Suprapubic skin (tissue), 4 donors: ENCODE measurements at regions not wholly inside any gene's neighbourhood (a gene's known extent, or its start where the extent isn't known, plus 50 kb on each side); places are given as distances from the start of the nearest gene placed in this dataset.
"Not testable (repeated sequence)": the region's sequence is repeated elsewhere in the genome, so short reads cannot be mapped to it uniquely, and the experiment has no call there.

Experiments
- CTCF ChIP-seq, 2 donors: fragments of 200-600 bp in 1 of 2; fragments of 450-650 bp in 1 of 2; sonication (generic) in 1 of 2; IDR thresholded peaks; one replicate each; pipeline ENCODE4 v1.5.1; 2016 to 2019; ENCODE audit warnings: antibody characterized with exemption in 2 of 2, mild to moderate bottlenecking in 1 of 2, moderate library complexity in 1 of 2
- EP300 ChIP-seq: sonication (generic); formaldehyde crosslinking; IDR thresholded peaks from one replicate; pipeline ENCODE4 v1.6.1; 2017; ENCODE audit warnings: antibody characterized with exemption
- POLR2A ChIP-seq, 2 donors: fragments of 450-650 bp; IDR thresholded peaks; one replicate each; pipeline ENCODE4 v1.6.1; 2017; ENCODE audit warnings: antibody characterized with exemption in 2 of 2, mild to moderate bottlenecking in 2 of 2, moderate library complexity in 2 of 2
- POLR2AphosphoS5 ChIP-seq, 3 donors: sonication (generic); formaldehyde crosslinking; IDR thresholded peaks; one replicate each; pipeline ENCODE4 v1.6.1; 2017; ENCODE audit warnings: antibody characterized with exemption in 3 of 3

GRCh38 chr21:9769131-9769498, 752.3 kb upstream of the TPTE start:
- TF ChIP-seq CTCF (IDR thresholded peaks at IDR 0.05); POLR2A (IDR thresholded peaks at IDR 0.05); POLR2AphosphoS5 (IDR thresholded peaks at IDR 0.05); EP300: not testable (repeated sequence)
